Peyer's patch (tissue), 4 donors: ENCODE measurements at regions not wholly inside any gene's neighbourhood (a gene's known extent, or its start where the extent isn't known, plus 50 kb on each side); places are given as distances from the start of the nearest gene placed in this dataset.

ENCODE experiments used
- POLR2A ChIP-seq, 2 donors: fragments of 450-650 bp; IDR thresholded peaks; one replicate each; pipeline ENCODE4 v1.5.1; 2017; ENCODE audit warnings: antibody characterized with exemption in 2 of 2, mild to moderate bottlenecking in 2 of 2, moderate library complexity in 2 of 2
- TF ChIP-seq, protein P1 (sequence below), 6 experiments: fragments of 450-650 bp in 4 of 6; fragments of 200-600 bp in 2 of 6; sonication (generic) in 1 of 6; IDR thresholded peaks; one replicate each; pipeline ENCODE4 v1.5.1; 2017 to 2019; ENCODE audit warnings: antibody characterized with exemption in 6 of 6, mild to moderate bottlenecking in 3 of 6, moderate library complexity in 1 of 6

DNA sequence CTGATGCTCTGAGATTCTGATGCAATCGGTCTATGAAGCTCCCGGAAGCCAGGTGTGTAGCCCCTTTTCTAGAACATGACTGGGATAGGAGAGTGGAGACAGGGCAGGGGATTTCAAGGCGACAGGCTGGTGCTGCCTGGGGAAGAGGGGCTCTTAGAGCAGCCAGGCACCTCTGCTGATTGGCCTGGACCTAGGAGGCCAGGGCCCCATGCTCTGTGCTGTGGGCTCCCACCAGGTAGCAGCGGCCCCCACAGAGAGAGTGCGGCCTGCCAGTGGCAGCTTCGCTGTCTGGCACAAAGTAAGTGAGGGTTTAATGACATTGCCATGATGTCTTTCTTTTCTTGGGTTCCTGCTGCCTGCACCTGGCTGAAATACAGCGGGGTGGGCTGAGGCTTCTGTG, 99.4 kb upstream of the PODXL start:
- TF ChIP-seq, protein P1, sequence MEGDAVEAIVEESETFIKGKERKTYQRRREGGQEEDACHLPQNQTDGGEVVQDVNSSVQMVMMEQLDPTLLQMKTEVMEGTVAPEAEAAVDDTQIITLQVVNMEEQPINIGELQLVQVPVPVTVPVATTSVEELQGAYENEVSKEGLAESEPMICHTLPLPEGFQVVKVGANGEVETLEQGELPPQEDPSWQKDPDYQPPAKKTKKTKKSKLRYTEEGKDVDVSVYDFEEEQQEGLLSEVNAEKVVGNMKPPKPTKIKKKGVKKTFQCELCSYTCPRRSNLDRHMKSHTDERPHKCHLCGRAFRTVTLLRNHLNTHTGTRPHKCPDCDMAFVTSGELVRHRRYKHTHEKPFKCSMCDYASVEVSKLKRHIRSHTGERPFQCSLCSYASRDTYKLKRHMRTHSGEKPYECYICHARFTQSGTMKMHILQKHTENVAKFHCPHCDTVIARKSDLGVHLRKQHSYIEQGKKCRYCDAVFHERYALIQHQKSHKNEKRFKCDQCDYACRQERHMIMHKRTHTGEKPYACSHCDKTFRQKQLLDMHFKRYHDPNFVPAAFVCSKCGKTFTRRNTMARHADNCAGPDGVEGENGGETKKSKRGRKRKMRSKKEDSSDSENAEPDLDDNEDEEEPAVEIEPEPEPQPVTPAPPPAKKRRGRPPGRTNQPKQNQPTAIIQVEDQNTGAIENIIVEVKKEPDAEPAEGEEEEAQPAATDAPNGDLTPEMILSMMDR (IDR thresholded peaks at IDR 0.05) = no peak
- no peak for TF ChIP-seq POLR2A (IDR thresholded peaks at IDR 0.05)
